GM12878 (cell line): ENCODE measurements at regions not wholly inside any gene's neighbourhood (a gene's known extent, or its start where the extent isn't known, plus 50 kb on each side); places are given as distances from the start of the nearest gene placed in this dataset.

ENCODE experiments used
- ATAC-seq: fragments of 200-7000 bp; cut with Tn5 transposase; 3 replicates; pipeline ENCODE4 v1.9.1; 2020; ENCODE audit warnings: mild to moderate bottlenecking, moderate library complexity
- BruUV-seq: library from RNA; stranded (reverse); fragments of 400-500 nt; replicated peaks from 2 replicates; lab custom pipeline; 2021; lab: Mats Ljungman, UMichigan
- CTCF ChIA-PET: fragments of 300-600 bp; sonication (Branson Sonifier 250); formaldehyde crosslinking; extraction: SDS; loops from one replicate; lab custom pipeline; 2021; ENCODE audit warnings: inconsistent platforms; lab: Yijun Ruan, JAX
- POLR2A ChIA-PET: fragments of 350-600 bp; formaldehyde crosslinking; extraction: SDS; loops from one replicate; lab custom pipeline; 2021; ENCODE audit warnings: inconsistent platforms; lab: Charles Lee
- RAD21 ChIA-PET: fragments of 300-600 bp; sonication (Branson Sonifier 250); formaldehyde crosslinking; loops from one replicate; lab custom pipeline; 2023; ENCODE audit warnings: antibody characterized with exemption; ENCODE audit not compliant: unreplicated experiment; lab: Charles Lee
- SMC1A ChIA-PET: fragments of 300-600 bp; sonication (Branson Sonifier 250); formaldehyde crosslinking; loops from one replicate; lab custom pipeline; 2023; ENCODE audit not compliant: unreplicated experiment, uncharacterized antibody; lab: Charles Lee
- DNase-seq: peaks from one replicate; pipeline ENCODE4 v3.0.0-alpha.2; 2011; ENCODE audit warnings: low read depth, low spot score
- FAIRE-seq: peaks from 3 replicates; lab custom pipeline; 2011; peaks lifted over from hg19 to GRCh38; lab: Jason Lieb, UNC
- H2AFZ ChIP-seq: 2 replicates; pipeline ENCODE4 v1.6.0; 2011; ENCODE audit warnings: low read depth, low read length, control low read depth; ENCODE audit not compliant: control insufficient read depth
- H3K27ac ChIP-seq: 2 replicates; pipeline ENCODE4 v1.5.1; 2011; ENCODE audit warnings: control low read depth; ENCODE audit not compliant: control insufficient read depth, insufficient read depth
- H3K27me3 ChIP-seq, 2 experiments: replicated peaks in 1 of 2; 2 replicates each; pipeline versions ENCODE4 v1.6.0 to v1.6.1; 2011; ENCODE audit warnings: low read length in 1 of 2; ENCODE audit not compliant: control insufficient read depth in 2 of 2, insufficient read depth in 2 of 2
- H3K36me3 ChIP-seq, 2 experiments: 2 replicates each; pipeline ENCODE4 v1.5.1; 2011; ENCODE audit warnings: low read length in 1 of 2; ENCODE audit not compliant: control insufficient read depth in 2 of 2, insufficient read depth in 2 of 2
- H3K4me1 ChIP-seq: 2 replicates; pipeline ENCODE4 v1.6.1; 2011; ENCODE audit warnings: mild to moderate bottlenecking, low read length, moderate library complexity, mixed read lengths; ENCODE audit not compliant: control insufficient read depth, insufficient read depth
- H3K4me2 ChIP-seq: 2 replicates; pipeline ENCODE4 v1.6.0; 2011; ENCODE audit warnings: control low read depth; ENCODE audit not compliant: control insufficient read depth, insufficient read depth
- H3K4me3 ChIP-seq: fragments of 200-600 bp; sonication (generic); 2 replicates; pipeline ENCODE4 v1.5.1; 2016
- H3K79me2 ChIP-seq: 2 replicates; pipeline ENCODE4 v1.6.0; 2011; ENCODE audit warnings: low read length; ENCODE audit not compliant: control insufficient read depth, insufficient read depth
- H3K9ac ChIP-seq: 2 replicates; pipeline ENCODE4 v1.8.0; 2011; ENCODE audit warnings: low read length, control low read depth, mixed read lengths; ENCODE audit not compliant: control insufficient read depth, insufficient read depth
- H3K9me3 ChIP-seq: replicated peaks from 3 replicates; pipeline ENCODE4 v1.5.1; 2011; ENCODE audit warnings: mild to moderate bottlenecking, low read length; ENCODE audit not compliant: control insufficient read depth, insufficient read depth
- H4K20me1 ChIP-seq: 2 replicates; pipeline ENCODE4 v1.6.0; 2011; ENCODE audit not compliant: control insufficient read depth, insufficient read depth
- CBX5 ChIP-seq: sonication (generic); IDR thresholded peaks from 2 replicates; pipeline ENCODE4 v1.6.1; 2016; ENCODE audit warnings: low read depth, moderate library complexity, mild to moderate bottlenecking, inconsistent platforms
- CHD2 ChIP-seq: IDR thresholded peaks from 2 replicates; pipeline ENCODE4 v1.6.1; 2011; ENCODE audit warnings: low read depth, low read length, improper control_type of control experiment, borderline replicate concordance
- DPF2 ChIP-seq: fragments of 450-650 bp; IDR thresholded peaks from 2 replicates; pipeline ENCODE4 v1.6.1; 2017; ENCODE audit warnings: mild to moderate bottlenecking
- E2F4 ChIP-seq: IDR thresholded peaks from 2 replicates; pipeline ENCODE4 v1.6.1; 2012; ENCODE audit warnings: low read depth, low read length, improper control_type of control experiment
- EGR1 ChIP-seq, 2 experiments: IDR thresholded peaks; 1 replicate in 1 of 2; 2 replicates in 1 of 2; pipeline ENCODE4 v1.6.1; 2011 to 2012; ENCODE audit warnings: low read depth in 2 of 2, low read length in 2 of 2, borderline replicate concordance in 1 of 2, mild to moderate bottlenecking in 1 of 2, moderate library complexity in 1 of 2
- EZH2 ChIP-seq: IDR thresholded peaks from 2 replicates; pipeline ENCODE4 v1.6.1; 2012; ENCODE audit warnings: low read depth, mild to moderate bottlenecking, control low read depth, inconsistent platforms, low read length, borderline replicate concordance; ENCODE audit not compliant: control insufficient read depth
- FOXK2 ChIP-seq: fragments of 450-650 bp; IDR thresholded peaks from 2 replicates; pipeline ENCODE4 v1.6.1; 2017; ENCODE audit warnings: mild to moderate bottlenecking, moderate library complexity
- GATAD2B ChIP-seq: fragments of 450-650 bp; conservative IDR thresholded peaks from 2 replicates; pipeline ENCODE4 v1.6.1; 2017; ENCODE audit warnings: low read depth, mild to moderate bottlenecking, moderate library complexity
- HCFC1 ChIP-seq: fragments of 150-350 bp; IDR thresholded peaks from 2 replicates; pipeline ENCODE4 v1.6.1; 2014; ENCODE audit warnings: low read length
- NRF1 ChIP-seq: conservative IDR thresholded peaks from 2 replicates; pipeline ENCODE4 v1.6.1; 2011; ENCODE audit warnings: mild to moderate bottlenecking, low read depth, low read length, improper control_type of control experiment
- PML ChIP-seq: IDR thresholded peaks from 2 replicates; pipeline ENCODE4 v1.6.1; 2012; ENCODE audit warnings: low read length, inconsistent platforms
- POLR2AphosphoS2 ChIP-seq: IDR thresholded peaks from 2 replicates; pipeline ENCODE4 v1.6.1; 2011; ENCODE audit warnings: low read depth, mild to moderate bottlenecking, low read length, improper control_type of control experiment, moderate library complexity
- POLR2AphosphoS5 ChIP-seq: IDR thresholded peaks from 2 replicates; pipeline ENCODE4 v1.6.1; 2011; ENCODE audit warnings: mild to moderate bottlenecking, low read length, inconsistent platforms
- RUNX3 ChIP-seq: IDR thresholded peaks from 2 replicates; pipeline ENCODE4 v1.6.1; 2012; ENCODE audit warnings: low read length, inconsistent platforms
- SMC3 ChIP-seq: IDR thresholded peaks from 2 replicates; pipeline ENCODE4 v1.6.1; 2011; ENCODE audit warnings: low read length, improper control_type of control experiment, borderline replicate concordance
- SUPT20H ChIP-seq: IDR thresholded peaks from 2 replicates; pipeline ENCODE4 v1.6.1; 2011; ENCODE audit warnings: low read depth, mild to moderate bottlenecking, low read length, moderate library complexity, borderline replicate concordance; ENCODE audit not compliant: control insufficient read depth
- ZSCAN29 ChIP-seq: fragments of 450-650 bp; IDR thresholded peaks from 2 replicates; pipeline ENCODE4 v1.6.1; 2017; ENCODE audit warnings: mild to moderate bottlenecking, moderate library complexity
- WGBS: methylation state at CpG from one replicate; pipeline ENCODE4 v1.1.6; 2016; ENCODE audit warnings: low lambda C conversion rate; ENCODE audit not compliant: insufficient replicate concordance, insufficient coverage; ENCODE audit errors: missing lambda C conversion rate; 5-methylcytosine and 5-hydroxymethylcytosine counted together
- in situ Hi-C: fragments of 300-500 bp; cut with MboI; formaldehyde crosslinking; loops from 9 replicates; pipeline ENCODE4 v1.14.3; 2018; ENCODE audit warnings: mixed read lengths
- intact Hi-C: fragments of 100-400 bp; cut with micrococcal nuclease; formaldehyde crosslinking; loops from one replicate; pipeline ENCODE4 v1.14.2; 2022; ENCODE audit not compliant: unreplicated experiment
- TF ChIP-seq, protein P1 (sequence below): IDR thresholded peaks from 2 replicates; pipeline ENCODE4 v1.6.1; 2012; ENCODE audit warnings: low read depth, low read length, improper control_type of control experiment

DNA sequence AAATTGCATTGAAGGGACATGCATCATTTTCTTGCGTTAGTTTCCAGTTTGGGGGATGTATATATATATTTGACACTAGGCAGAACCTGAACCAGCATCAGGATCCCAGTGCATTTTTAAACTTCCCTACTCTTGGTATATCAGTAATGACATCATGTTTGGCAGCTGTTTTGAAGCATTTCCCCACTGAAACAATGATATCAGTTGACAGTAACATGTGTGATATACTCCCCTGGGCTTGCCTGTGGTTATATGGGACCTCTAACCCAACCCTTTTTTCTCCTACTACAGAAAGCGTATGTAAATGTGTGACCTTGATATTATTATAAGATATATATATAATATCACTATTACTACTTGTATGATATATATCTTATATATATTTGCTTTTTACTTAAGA, 225.9 kb upstream of the CASK start:
- Histone ChIP-seq H3K27me3 (no peaks in the 10 kb centered on the region), H3K27ac (no peak overlapping the region), H4K20me1 (no peaks in the 10 kb centered on the region), H3K36me3 (no peaks in the 10 kb centered on the region), H2AFZ (no peak overlapping the region), H3K79me2 (no peaks in the 10 kb centered on the region), H3K4me1 (no peaks in the 10 kb centered on the region), H3K4me3 (no peak overlapping the region), H3K9me3 (no peaks in the 10 kb centered on the region; the same call in 2 of the 3 replicates), H3K9ac (no peak overlapping the region), H3K4me2 (no peak overlapping the region)
- TF ChIP-seq EGR1 (IDR thresholded peaks at IDR 0.05; ENCODE audit: borderline replicate concordance in 1 of 2, low read depth in 2 of 2, low read length in 2 of 2) (no peak), NRF1 (no peak), PML (no peak), RUNX3 (no peak), GATAD2B (no peak)
- ChIA-PET CTCF (no interaction called here), SMC1A (no interaction called here), RAD21 (no interaction called here), POLR2A (no interaction called here)
- ATAC-seq (no peak), DNase-seq (no peak), FAIRE-seq (no peak)
- in situ Hi-C loops (no loop called here), intact Hi-C loops (no loop called here)
- no TSS peak for BruUV-seq
- WGBS, result 58% methylated on average over 2 of the region's 2 CpGs

DNA sequence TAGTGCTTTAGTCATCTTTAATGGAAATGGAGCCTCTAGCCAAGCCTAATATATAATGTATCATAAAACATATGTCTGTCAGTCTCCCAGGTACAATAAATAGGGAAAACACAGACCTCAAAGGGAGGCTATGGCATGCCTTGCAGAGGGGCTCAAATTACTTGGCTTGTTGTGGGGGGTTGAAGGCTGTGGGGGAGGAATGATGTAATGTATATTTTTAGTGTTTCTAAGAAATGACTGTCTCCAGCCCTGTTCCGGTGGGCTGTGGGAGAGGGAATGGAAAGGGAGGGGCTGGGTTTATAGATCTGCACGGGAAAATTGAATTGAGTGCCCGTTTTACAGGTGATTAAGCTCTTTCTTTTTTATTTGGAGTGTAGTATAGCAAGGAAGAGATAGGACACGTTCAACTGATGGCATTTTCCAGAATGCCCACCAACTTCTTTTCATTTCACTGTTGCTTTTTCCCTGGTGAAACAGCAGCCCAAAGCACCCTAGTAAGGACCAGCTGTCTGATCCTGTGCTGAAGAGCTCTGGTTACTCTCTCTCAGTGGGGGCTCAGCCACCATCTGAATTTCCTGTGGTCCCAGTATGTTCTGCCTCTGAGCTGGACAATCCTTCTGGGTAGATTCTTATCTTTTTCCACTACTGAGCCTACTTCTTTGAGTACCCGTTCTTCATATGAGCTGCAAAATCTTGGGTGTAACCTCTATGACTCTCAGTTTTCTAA, 220.7 kb upstream of the CASK start:
- no peaks in the 10 kb centered on the region for H4K20me1 ChIP-seq
- ChIA-PET CTCF (interaction anchor here (1.1 kb wide), 1 partner anchor 345 kb away, joined by 3 read pairs; no protein-coding TSS in a partner anchor), RAD21 (no interaction called here), SMC1A (interaction anchor here (0.8 to 1.0 kb wide), 4 partner anchors 9 to 15 kb away, joined by 3 read pairs; no protein-coding TSS in a partner anchor), POLR2A (no interaction called here)
- no peak overlapping the region for H3K4me2 ChIP-seq
- H3K27ac ChIP-seq, result no peak overlapping the region
- no peaks in the 10 kb centered on the region for H3K4me1 ChIP-seq
- H3K9ac ChIP-seq, result no peak overlapping the region
- no peaks in the 10 kb centered on the region for H3K36me3 ChIP-seq
- no peaks in the 10 kb centered on the region for H3K79me2 ChIP-seq
- no TSS peak for BruUV-seq
- H2AFZ ChIP-seq, result no peak overlapping the region
- in situ Hi-C loops (no loop called here), intact Hi-C loops (no loop called here)
- no peak overlapping the region for H3K4me3 ChIP-seq
- no peak for DNase-seq
- 20% methylated on average over 5 of the region's 5 CpGs for WGBS
- no peaks in the 10 kb centered on the region; the same call in 2 of the 3 replicates for H3K9me3 ChIP-seq
- no peak for ATAC-seq
- H3K27me3 ChIP-seq, result no peaks in the 10 kb centered on the region
- FAIRE-seq, result no peak
- TF ChIP-seq FOXK2, result no peak
- TF ChIP-seq, protein P1, sequence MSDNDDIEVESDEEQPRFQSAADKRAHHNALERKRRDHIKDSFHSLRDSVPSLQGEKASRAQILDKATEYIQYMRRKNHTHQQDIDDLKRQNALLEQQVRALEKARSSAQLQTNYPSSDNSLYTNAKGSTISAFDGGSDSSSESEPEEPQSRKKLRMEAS, result no peak
- TF ChIP-seq EZH2, result no peak
- no peak for TF ChIP-seq POLR2AphosphoS5
- TF ChIP-seq ZSCAN29, result no peak
- no peak for TF ChIP-seq CBX5
- TF ChIP-seq HCFC1, result no peak
- TF ChIP-seq E2F4, result no peak
- no peak for TF ChIP-seq DPF2
- no peak for TF ChIP-seq SMC3
- TF ChIP-seq SUPT20H, result no peak
- no peak for TF ChIP-seq CHD2
- TF ChIP-seq POLR2AphosphoS2, result no peak
